ENCODE measurements at regions not wholly inside any gene's neighbourhood (a gene's known extent, or its start where the extent isn't known, plus 50 kb on each side); places are given as distances from the start of the nearest gene placed in this dataset.

DNA sequence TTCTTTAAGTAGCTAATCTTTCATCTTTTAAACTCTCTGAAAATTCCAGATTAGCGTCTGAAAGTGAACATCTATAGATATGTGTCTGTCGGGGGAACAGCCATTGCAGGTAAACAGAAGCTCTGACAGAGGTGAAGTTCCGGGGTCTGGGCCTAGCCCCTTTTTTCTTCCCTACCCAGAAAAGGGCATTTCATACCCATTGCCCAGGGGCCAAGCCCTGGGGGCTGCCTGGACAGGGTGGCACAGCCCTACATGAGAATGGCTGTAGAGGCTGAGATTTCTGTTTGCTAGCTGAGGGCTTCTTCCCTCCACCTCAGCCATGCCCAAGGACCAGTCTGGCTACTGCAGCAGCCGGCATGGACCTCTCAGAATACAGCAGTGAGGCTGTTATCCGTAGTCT, 327.0 kb upstream of the PLET1 start:
- Histone ChIP-seq H3K36me3 (no peaks in the 10 kb centered on the region), H3K27me3 (no peaks in the 10 kb centered on the region), H3K9me3 (no peaks in the 10 kb centered on the region), H3K27ac (no peak overlapping the region), H3K4me3 (no peak overlapping the region), H3K4me1 (peaks cover 0 to 5% (median 3%) of the 10 kb centered on the region in 3 donors)
- WGBS, 2 donors, result 37 to 67% methylated on average over 5 of the region's 5 CpGs
- no peak for DNase-seq
- intact Hi-C loops (cut with DNase I), result loop anchor here (10.0 kb wide), 1 partner anchor 697 kb away; no protein-coding TSS in a partner anchor
- TF ChIP-seq POLR2A (IDR thresholded peaks at IDR 0.05), result no peak
- TF ChIP-seq, protein P1, sequence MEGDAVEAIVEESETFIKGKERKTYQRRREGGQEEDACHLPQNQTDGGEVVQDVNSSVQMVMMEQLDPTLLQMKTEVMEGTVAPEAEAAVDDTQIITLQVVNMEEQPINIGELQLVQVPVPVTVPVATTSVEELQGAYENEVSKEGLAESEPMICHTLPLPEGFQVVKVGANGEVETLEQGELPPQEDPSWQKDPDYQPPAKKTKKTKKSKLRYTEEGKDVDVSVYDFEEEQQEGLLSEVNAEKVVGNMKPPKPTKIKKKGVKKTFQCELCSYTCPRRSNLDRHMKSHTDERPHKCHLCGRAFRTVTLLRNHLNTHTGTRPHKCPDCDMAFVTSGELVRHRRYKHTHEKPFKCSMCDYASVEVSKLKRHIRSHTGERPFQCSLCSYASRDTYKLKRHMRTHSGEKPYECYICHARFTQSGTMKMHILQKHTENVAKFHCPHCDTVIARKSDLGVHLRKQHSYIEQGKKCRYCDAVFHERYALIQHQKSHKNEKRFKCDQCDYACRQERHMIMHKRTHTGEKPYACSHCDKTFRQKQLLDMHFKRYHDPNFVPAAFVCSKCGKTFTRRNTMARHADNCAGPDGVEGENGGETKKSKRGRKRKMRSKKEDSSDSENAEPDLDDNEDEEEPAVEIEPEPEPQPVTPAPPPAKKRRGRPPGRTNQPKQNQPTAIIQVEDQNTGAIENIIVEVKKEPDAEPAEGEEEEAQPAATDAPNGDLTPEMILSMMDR (IDR thresholded peaks at IDR 0.05), result no peak

GRCh38 chr11:112588252-112588694, 327.6 kb upstream of the PLET1 start:
- Histone ChIP-seq H3K9me3 (no peaks in the 10 kb centered on the region), H3K4me1 (peaks cover 0 to 5% (median 3%) of the 10 kb centered on the region in 3 donors), H3K27me3 (no peaks in the 10 kb centered on the region), H3K36me3 (no peaks in the 10 kb centered on the region), H3K27ac (no peak overlapping the region), H3K4me3 (no peak overlapping the region)
- intact Hi-C loops (cut with DNase I), result loop anchor here (10.0 kb wide), 1 partner anchor 697 kb away; no protein-coding TSS in a partner anchor
- DNase-seq, result peak; percentile 2
- TF ChIP-seq POLR2A (IDR thresholded peaks at IDR 0.05), result no peak
- TF ChIP-seq, protein P1 (IDR thresholded peaks at IDR 0.05), result peak; percentile 42 to 85 (median 74)
- 11 to 14% methylated on average over 5 of the region's 5 CpGs for WGBS, 2 donors

- no peak for DNase-seq
- H3K4me3 ChIP-seq, result no peak overlapping the region
- TF ChIP-seq, protein P1 (IDR thresholded peaks at IDR 0.05), result no peak
- no peak for TF ChIP-seq POLR2A (IDR thresholded peaks at IDR 0.05)
- H3K36me3 ChIP-seq, result no peaks in the 10 kb centered on the region
- WGBS, 2 donors, result 56 to 85% methylated on average over 3 of the region's 3 CpGs
- no peaks in the 10 kb centered on the region for H3K9me3 ChIP-seq
- peaks cover 0 to 5% (median 3%) of the 10 kb centered on the region in 3 donors for H3K4me1 ChIP-seq
- H3K27me3 ChIP-seq, result no peaks in the 10 kb centered on the region
- no peak overlapping the region for H3K27ac ChIP-seq
- intact Hi-C loops (cut with DNase I), result loop anchor here (10.0 kb wide), 1 partner anchor 696 kb away; no protein-coding TSS in a partner anchor
Measured at GRCh38 chr11:112589155-112589554, 328.5 kb upstream of the PLET1 start.

- intact Hi-C loops (cut with DNase I), result loop anchor here (5.0 to 10.0 kb wide), 2 partner anchors 194 to 527 kb away; no protein-coding TSS in a partner anchor
- no peak for DNase-seq
- 36 to 55% methylated on average over 1 to 2 of the region's 2 CpGs for WGBS, 2 donors
- no peaks in the 10 kb centered on the region for H3K9me3 ChIP-seq
- no peak for TF ChIP-seq POLR2A (IDR thresholded peaks at IDR 0.05)
- TF ChIP-seq, protein P1 (IDR thresholded peaks at IDR 0.05), result no peak
- H3K4me1 ChIP-seq, result peaks cover 0 to 5% (median 3%) of the 10 kb centered on the region in 3 donors
- no peak overlapping the region for H3K4me3 ChIP-seq
- no peaks in the 10 kb centered on the region for H3K36me3 ChIP-seq
- H3K27ac ChIP-seq, result no peak overlapping the region
- no peaks in the 10 kb centered on the region for H3K27me3 ChIP-seq
Measured at GRCh38 chr11:112590764-112591163, 330.1 kb upstream of the PLET1 start.

DNA sequence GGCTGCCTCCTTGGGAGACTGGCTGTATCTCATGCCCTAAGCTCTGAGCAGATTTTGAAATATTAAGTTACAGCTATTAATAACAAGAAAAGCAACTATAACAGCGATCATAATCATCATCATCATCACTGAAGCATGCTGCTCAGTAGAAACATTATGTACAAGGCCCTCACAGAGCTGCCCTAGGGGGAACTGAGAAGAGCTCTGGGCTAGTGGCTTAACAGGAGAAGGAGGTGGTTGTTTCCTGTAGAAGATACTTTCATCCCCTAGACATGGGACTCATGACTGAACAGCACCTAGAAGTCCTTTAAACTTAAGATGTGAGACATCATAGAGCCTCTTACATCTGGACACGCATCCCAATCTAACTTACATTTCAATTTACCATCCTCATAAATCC, 332.8 kb upstream of the PLET1 start:
- intact Hi-C loops (cut with DNase I), result loop anchor here (5.0 to 10.0 kb wide), 2 partner anchors 191 to 524 kb away; no protein-coding TSS in a partner anchor
- Histone ChIP-seq H3K27me3 (no peaks in the 10 kb centered on the region), H3K4me1 (peaks cover 0 to 2% (median 1%) of the 10 kb centered on the region in 3 donors), H3K9me3 (no peaks in the 10 kb centered on the region), H3K27ac (no peak overlapping the region), H3K36me3 (no peaks in the 10 kb centered on the region), H3K4me3 (no peak overlapping the region)
- WGBS, 2 donors, result 83 to 84% methylated on average over 2 of the region's 2 CpGs
- no peak for TF ChIP-seq POLR2A (IDR thresholded peaks at IDR 0.05)
- TF ChIP-seq, protein P1 (IDR thresholded peaks at IDR 0.05), result no peak
- DNase-seq, result no peak
